NAMALWA (cell line): ENCODE measurements at regions not wholly inside any gene's neighbourhood (a gene's known extent, or its start where the extent isn't known, plus 50 kb on each side); places are given as distances from the start of the nearest gene placed in this dataset.
A peak's percentile ranks its signal among the peaks of the same experiment; 100 is the strongest.

Experiments used
- DNase-seq: peaks from one replicate; pipeline ENCODE4 v3.0.0-alpha.2; 2015; ENCODE audit warnings: low spot score

GRCh38 chr12:88994971-88995370, 357.3 kb downstream of the DUSP6 start:
- DNase-seq: no peak

- DNase-seq: no peak
Observed at GRCh38 chr12:88994537-88994936, 357.8 kb downstream of the DUSP6 start.

- peak; percentile 53 for DNase-seq
Observed at GRCh38 chr12:88993651-88994050, 358.6 kb downstream of the DUSP6 start.

GRCh38 chr12:88986056-88986455, 366.2 kb downstream of the DUSP6 start:
- no peak for DNase-seq

- no peak for DNase-seq
Observed at GRCh38 chr12:88985631-88986030, 366.7 kb downstream of the DUSP6 start.

- DNase-seq: no peak
Observed at GRCh38 chr12:88985011-88985410, 367.3 kb downstream of the DUSP6 start.

GRCh38 chr12:88982694-88983093, 369.6 kb downstream of the DUSP6 start:
- no peak for DNase-seq

GRCh38 chr12:88977115-88977514, 375.2 kb downstream of the DUSP6 start:
- no peak for DNase-seq

GRCh38 chr12:88973998-88974397, 378.3 kb downstream of the DUSP6 start:
- DNase-seq: no peak

GRCh38 chr12:88970740-88971139, 381.6 kb downstream of the DUSP6 start:
- DNase-seq: no peak

- no peak for DNase-seq
Observed at GRCh38 chr12:88969127-88969526, 383.2 kb downstream of the DUSP6 start.

GRCh38 chr12:88960213-88960878, 380.1 kb upstream of the KITLG start:
- no peak for DNase-seq

GRCh38 chr12:88958946-88959345, 378.7 kb upstream of the KITLG start:
- DNase-seq: no peak

GRCh38 chr12:88958153-88958552, 377.9 kb upstream of the KITLG start:
- no peak for DNase-seq

GRCh38 chr12:88957358-88957757, 377.1 kb upstream of the KITLG start:
- DNase-seq: peak; percentile 39

GRCh38 chr12:88955531-88955930, 375.3 kb upstream of the KITLG start:
- DNase-seq: no peak

GRCh38 chr12:88953029-88953586, 372.8 kb upstream of the KITLG start:
- DNase-seq: no peak

- DNase-seq: no peak
Observed at GRCh38 chr12:88952562-88952942, 372.3 kb upstream of the KITLG start.

- DNase-seq: no peak
Observed at GRCh38 chr12:88951860-88952561, 371.7 kb upstream of the KITLG start.

- DNase-seq: no peak
Observed at GRCh38 chr12:88951177-88951576, 370.9 kb upstream of the KITLG start.

GRCh38 chr12:88947486-88948043, 367.3 kb upstream of the KITLG start:
- DNase-seq: peak; percentile 28

GRCh38 chr12:88946372-88946997, 366.2 kb upstream of the KITLG start:
- peak; percentile 58 for DNase-seq
